Rectal smooth muscle tissue (tissue), 1 donor: ENCODE measurements at regions not wholly inside any gene's neighbourhood (a gene's known extent, or its start where the extent isn't known, plus 50 kb on each side); places are given as distances from the start of the nearest gene placed in this dataset.

ENCODE experiments used
- H3K27ac ChIP-seq: one replicate; pipeline ENCODE4 v1.7.0; 2013; ENCODE audit warnings: low read depth, low read length, inconsistent platforms
- H3K27me3 ChIP-seq: one replicate; pipeline ENCODE4 v1.7.0; 2013; ENCODE audit warnings: low read length; ENCODE audit not compliant: control insufficient read depth, insufficient read depth
- H3K36me3 ChIP-seq: one replicate; pipeline ENCODE4 v1.7.0; 2013; ENCODE audit warnings: low read length; ENCODE audit not compliant: control insufficient read depth, insufficient read depth
- H3K4me1 ChIP-seq: one replicate; pipeline ENCODE4 v1.7.0; 2013; ENCODE audit warnings: low read length; ENCODE audit not compliant: control insufficient read depth, insufficient read depth
- H3K4me3 ChIP-seq: one replicate; pipeline ENCODE4 v1.7.0; 2013; ENCODE audit warnings: low read length
- H3K9ac ChIP-seq: one replicate; pipeline ENCODE4 v1.7.0; 2013; ENCODE audit warnings: low read length

DNA sequence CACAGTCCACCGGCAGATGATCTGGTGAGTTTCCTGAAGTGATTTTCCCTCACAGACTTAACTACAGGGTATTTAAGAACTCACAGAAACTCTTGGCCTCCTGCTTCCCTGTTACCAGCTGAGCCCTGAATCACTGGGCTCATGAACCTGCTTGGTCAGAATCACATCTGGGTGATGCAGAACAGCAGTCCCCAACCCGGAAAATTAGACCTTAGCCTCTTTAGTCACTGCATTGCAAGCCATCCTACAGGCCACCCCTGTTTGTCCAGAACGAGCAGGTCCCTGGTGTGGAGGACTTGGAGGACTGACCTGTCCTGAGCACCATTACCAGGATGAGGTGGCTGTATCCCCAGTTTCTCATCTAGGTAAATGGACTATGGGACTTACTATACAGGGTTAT, 539.2 kb downstream of the TNS3 start:
- H3K9ac ChIP-seq = no peak overlapping the region
- H3K4me3 ChIP-seq = no peak overlapping the region
- H3K27ac ChIP-seq = no peak overlapping the region
- no peaks in the 10 kb centered on the region for H3K36me3 ChIP-seq
- H3K27me3 ChIP-seq = no peaks in the 10 kb centered on the region
- peaks cover 13% of the 10 kb centered on the region for H3K4me1 ChIP-seq

DNA sequence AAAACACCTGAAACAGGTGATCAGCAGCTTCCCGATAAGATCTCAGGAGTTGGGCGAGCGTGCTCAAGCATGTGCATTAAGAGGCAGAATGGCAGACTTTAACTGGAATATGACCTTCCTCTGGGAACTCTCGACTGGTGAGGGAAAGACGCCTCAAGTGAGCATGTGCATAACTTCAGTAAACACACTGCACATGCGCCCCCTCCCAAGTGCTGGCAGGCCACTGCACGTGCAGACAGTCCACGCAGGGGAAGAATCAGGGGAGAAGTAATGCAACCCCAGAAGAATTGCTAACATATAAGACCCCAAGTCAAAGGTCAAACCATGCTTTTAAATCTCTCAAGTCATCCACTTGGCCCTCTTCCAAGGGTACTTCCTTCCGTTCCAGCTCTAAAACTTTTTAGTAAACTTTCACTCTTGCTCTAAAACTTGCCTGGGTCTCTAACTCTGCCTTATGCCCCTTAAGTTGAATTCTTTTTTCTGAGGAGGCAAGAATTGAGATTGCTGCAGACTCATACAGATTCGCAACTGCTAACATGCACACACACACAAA, 541.0 kb downstream of the TNS3 start:
- H3K9ac ChIP-seq = no peak overlapping the region
- no peak overlapping the region for H3K27ac ChIP-seq
- H3K36me3 ChIP-seq = no peaks in the 10 kb centered on the region
- peaks cover 13% of the 10 kb centered on the region for H3K4me1 ChIP-seq
- H3K27me3 ChIP-seq = no peaks in the 10 kb centered on the region
- H3K4me3 ChIP-seq = no peak overlapping the region

DNA sequence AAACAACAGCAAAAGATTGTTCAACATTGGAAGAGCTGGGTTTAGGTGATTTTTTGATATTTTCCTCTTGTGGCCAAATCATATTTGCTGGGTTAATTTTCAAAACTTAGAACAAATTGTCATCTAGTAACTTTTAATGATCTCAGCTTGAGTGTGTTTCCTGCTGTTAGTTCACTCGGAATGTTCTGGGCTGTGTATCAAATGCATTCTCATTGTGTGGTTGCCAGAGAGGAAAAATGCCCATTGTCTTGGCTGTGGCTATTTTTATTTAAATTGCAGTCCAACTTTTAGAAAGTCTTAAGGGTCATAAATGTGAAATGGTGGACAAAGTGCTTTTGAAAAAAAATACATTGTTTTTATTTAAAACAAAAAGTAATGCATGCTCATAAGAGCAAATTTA, 542.0 kb downstream of the TNS3 start:
- H3K9ac ChIP-seq = no peak overlapping the region
- H3K27me3 ChIP-seq = no peaks in the 10 kb centered on the region
- peaks cover 4% of the 10 kb centered on the region for H3K4me1 ChIP-seq
- H3K27ac ChIP-seq = no peak overlapping the region
- no peaks in the 10 kb centered on the region for H3K36me3 ChIP-seq
- H3K4me3 ChIP-seq = no peak overlapping the region

DNA sequence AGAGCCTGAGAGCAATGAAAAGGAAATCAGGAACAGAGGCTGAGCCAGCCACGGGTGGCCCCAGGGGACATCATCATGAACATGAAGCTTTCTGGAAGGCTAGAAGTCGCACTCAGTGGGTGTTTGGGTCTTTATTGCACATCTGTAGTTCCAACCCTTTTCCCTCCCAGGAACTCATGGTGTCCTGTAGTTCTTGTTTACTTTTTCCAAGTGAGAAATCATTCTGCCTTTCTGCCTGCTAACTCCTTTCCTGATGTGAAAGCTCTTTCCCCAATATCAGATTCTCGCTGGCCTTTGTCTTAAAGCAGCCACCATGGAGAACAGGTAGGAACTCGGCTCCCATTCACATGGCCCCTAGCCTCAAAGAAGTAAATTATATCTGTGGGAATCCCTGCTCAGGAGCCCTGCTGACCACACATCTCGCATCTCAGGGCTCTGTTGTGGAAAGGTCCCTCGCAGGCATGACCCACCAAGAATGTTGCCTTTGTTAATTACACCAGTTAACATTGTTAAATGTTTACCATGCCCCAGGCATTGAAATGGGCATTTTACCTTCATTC, 542.7 kb downstream of the TNS3 start:
- H3K36me3 ChIP-seq = no peaks in the 10 kb centered on the region
- no peak overlapping the region for H3K9ac ChIP-seq
- no peak overlapping the region for H3K27ac ChIP-seq
- H3K4me3 ChIP-seq = no peak overlapping the region
- H3K27me3 ChIP-seq = no peaks in the 10 kb centered on the region
- H3K4me1 ChIP-seq = peaks cover 4% of the 10 kb centered on the region

GRCh38 chr7:47038621-47039020, 543.3 kb downstream of the TNS3 start:
- Histone ChIP-seq H3K27me3 (no peaks in the 10 kb centered on the region), H3K4me3 (no peak overlapping the region), H3K27ac (no peak overlapping the region), H3K4me1 (peaks cover 4% of the 10 kb centered on the region), H3K36me3 (no peaks in the 10 kb centered on the region), H3K9ac (no peak overlapping the region)

GRCh38 chr7:47037607-47038006, 544.3 kb downstream of the TNS3 start:
- peaks cover 4% of the 10 kb centered on the region for H3K4me1 ChIP-seq
- H3K27me3 ChIP-seq = no peaks in the 10 kb centered on the region
- no peak overlapping the region for H3K27ac ChIP-seq
- no peaks in the 10 kb centered on the region for H3K36me3 ChIP-seq
- no peak overlapping the region for H3K4me3 ChIP-seq
- H3K9ac ChIP-seq = no peak overlapping the region

DNA sequence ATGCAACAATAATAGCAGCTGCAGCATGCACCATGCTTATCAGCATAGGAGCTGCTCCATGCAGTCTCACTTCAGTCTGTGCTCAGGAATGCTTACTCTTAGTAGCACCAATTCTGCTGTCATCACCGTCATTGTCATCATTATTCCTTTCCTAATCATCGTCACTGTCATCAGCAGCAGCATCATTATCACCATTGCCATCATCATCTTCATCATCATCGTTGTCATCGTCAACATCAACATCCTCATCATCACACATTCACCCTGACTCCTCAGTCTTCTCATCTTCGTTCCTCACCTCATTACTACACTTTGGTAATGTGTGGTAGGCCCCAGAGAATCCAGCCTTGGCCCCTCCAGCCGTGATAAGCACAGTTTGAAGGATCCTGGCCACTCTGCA, 545.0 kb downstream of the TNS3 start:
- Histone ChIP-seq H3K4me3 (no peak overlapping the region), H3K27me3 (no peaks in the 10 kb centered on the region), H3K27ac (no peak overlapping the region), H3K36me3 (no peaks in the 10 kb centered on the region), H3K4me1 (peaks cover 4% of the 10 kb centered on the region), H3K9ac (no peak overlapping the region)

- no peaks in the 10 kb centered on the region for H3K27me3 ChIP-seq
- no peak overlapping the region for H3K27ac ChIP-seq
- no peaks in the 10 kb centered on the region for H3K36me3 ChIP-seq
- H3K4me3 ChIP-seq = no peak overlapping the region
- H3K4me1 ChIP-seq = peaks cover 4% of the 10 kb centered on the region
- no peak overlapping the region for H3K9ac ChIP-seq
These were observed 546.4 kb downstream of the TNS3 start for GRCh38 chr7:47035522-47035921.

DNA sequence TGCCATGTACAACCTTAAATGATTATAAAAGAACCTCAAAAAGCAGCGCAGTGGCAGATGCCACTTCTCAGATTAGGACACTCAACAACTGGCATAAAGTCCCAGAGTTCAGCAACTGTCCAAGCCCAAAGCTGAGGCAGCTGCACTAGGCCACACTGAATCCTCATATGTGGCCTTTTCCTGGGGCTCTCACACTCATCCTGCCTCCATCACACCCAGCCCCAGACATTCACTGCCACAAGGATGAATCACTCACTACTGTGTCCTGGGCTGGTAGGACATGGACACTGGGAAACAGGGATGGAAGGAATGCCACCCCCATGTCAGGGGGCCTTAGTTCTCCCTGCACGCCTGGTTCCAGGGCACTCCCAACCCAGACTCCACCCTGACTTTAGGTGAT, 547.7 kb downstream of the TNS3 start:
- no peak overlapping the region for H3K4me3 ChIP-seq

GRCh38 chr7:47032536-47032908, 549.4 kb downstream of the TNS3 start:
- H3K27me3 ChIP-seq = no peaks in the 10 kb centered on the region
- no peaks in the 10 kb centered on the region for H3K36me3 ChIP-seq
- no peak overlapping the region for H3K9ac ChIP-seq
- no peak overlapping the region for H3K27ac ChIP-seq
- H3K4me1 ChIP-seq = no peaks in the 10 kb centered on the region
- no peak overlapping the region for H3K4me3 ChIP-seq

More for the DNA sequence above, 547.7 kb downstream of the TNS3 start:
- Histone ChIP-seq H3K36me3 (no peaks in the 10 kb centered on the region), H3K27me3 (no peaks in the 10 kb centered on the region), H3K9ac (no peak overlapping the region), H3K27ac (no peak overlapping the region), H3K4me1 (no peaks in the 10 kb centered on the region)

DNA sequence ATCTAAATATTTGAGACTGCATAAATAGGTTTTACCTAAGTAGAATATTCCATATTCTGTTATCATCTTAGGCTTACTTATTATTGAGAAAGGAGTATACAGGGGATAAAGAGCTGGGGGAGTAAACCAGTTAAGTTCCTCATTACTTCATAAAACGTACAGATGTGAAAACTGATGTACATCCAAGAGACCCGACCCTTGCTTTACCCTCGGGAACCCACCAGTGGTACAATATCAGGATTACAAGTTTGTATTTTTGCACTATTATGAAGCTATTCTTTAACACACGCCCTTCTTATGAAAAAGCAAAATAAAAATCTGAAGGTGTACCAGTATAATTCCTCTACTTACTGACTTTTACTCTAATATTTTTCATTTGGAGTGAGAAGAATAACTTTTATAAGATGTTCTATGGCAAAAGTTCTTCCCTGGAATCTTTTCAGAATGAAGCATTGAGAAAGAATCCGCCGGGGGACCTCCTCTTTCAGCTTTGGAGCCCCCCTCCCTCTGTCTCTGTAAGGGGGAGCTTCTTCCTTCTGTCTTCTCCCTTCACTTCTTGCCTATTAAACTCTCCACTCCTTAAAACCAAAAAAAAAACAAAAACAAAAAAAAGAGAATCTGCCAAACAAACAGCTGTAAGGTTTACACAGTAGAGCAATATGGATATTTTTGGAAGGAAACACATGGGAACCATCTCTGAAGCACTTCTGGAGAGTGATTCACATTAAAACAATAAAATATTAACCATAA, 550.0 kb downstream of the TNS3 start:
- Histone ChIP-seq H3K4me1 (no peaks in the 10 kb centered on the region), H3K36me3 (no peaks in the 10 kb centered on the region), H3K4me3 (no peak overlapping the region), H3K27me3 (no peaks in the 10 kb centered on the region), H3K9ac (no peak overlapping the region), H3K27ac (no peak overlapping the region)

DNA sequence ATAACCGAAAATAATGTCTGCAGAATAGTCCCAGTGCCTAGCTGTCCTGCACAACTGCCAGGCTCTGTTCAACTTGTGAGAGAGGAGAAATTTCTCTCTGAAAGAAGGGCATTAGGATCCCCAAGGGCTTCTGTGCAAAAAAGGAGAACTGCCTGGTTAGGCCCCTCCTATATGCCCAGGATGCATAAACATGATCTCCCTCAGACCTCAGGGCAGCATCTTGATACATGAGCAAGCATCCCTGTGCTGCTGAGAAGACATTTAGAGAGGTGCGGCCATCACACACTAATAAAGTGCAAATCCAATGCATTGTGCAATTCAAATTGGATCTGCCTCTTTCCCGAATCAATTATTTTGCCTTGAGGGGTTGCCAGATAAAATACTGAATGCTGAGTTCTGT, 553.6 kb downstream of the TNS3 start:
- Histone ChIP-seq H3K27ac (no peak overlapping the region), H3K27me3 (no peaks in the 10 kb centered on the region), H3K4me1 (no peaks in the 10 kb centered on the region)

DNA sequence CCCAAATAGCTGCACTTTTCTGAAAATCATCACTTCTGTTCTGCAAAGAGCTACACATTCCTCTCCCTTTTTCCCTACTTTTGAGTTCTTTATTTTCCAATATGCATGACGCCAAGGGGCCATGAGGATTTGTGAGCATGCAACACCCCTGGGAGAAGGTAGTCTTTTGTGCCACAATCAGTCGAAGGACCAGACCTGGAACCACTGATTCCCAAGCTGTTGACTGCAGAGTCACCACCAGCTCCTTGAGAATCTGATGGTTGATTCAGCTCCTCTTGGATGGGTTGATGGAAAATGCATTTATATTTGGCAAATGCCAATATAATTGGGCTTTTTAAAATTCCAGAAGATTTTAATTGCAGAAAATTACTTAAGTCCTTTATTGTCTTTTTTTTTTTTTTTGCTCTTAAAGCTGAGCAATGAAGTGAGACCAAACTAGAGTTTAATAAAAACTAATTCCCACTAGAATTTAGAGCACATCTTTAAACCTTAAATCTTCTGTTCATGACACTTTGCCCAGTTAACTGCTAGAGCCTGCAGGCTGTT, 554.1 kb downstream of the TNS3 start:
- Histone ChIP-seq H3K27me3 (no peaks in the 10 kb centered on the region), H3K4me1 (no peaks in the 10 kb centered on the region), H3K4me3 (no peak overlapping the region), H3K9ac (no peak overlapping the region), H3K36me3 (no peaks in the 10 kb centered on the region), H3K27ac (no peak overlapping the region)

More for the DNA sequence above, 553.6 kb downstream of the TNS3 start:
- no peaks in the 10 kb centered on the region for H3K36me3 ChIP-seq
- H3K4me3 ChIP-seq = no peak overlapping the region
- H3K9ac ChIP-seq = no peak overlapping the region
